ENCODE measurements at regions not wholly inside any gene's neighbourhood (a gene's known extent, or its start where the extent isn't known, plus 50 kb on each side); places are given as distances from the start of the nearest gene placed in this dataset.
"Not testable (repeated sequence)": the region's sequence is repeated elsewhere in the genome, so short reads cannot be mapped to it uniquely, and the experiment has no call there.

- H3K27me3 ChIP-seq: peaks cover 3% of the 10 kb centered on the region
- TF ChIP-seq CTCF (IDR thresholded peaks at IDR 0.05; ENCODE audit: low read depth, low read length): no peak
- H3K4me3 ChIP-seq: no peak overlapping the region
- H3K27ac ChIP-seq: no peak overlapping the region
- DNase-seq (ENCODE audit: low read depth in 1 of 2, low spot score in 1 of 2): no peak
- H3K9me3 ChIP-seq (ENCODE audit: low read depth): no peaks in the 10 kb centered on the region
- H3K4me1 ChIP-seq (ENCODE audit: low read depth): peaks cover 13% of the 10 kb centered on the region
- H3K36me3 ChIP-seq: no peaks in the 10 kb centered on the region
Measured at GRCh38 chr13:112158961-112159360, 92.0 kb downstream of the SOX1 start.

- no peak for TF ChIP-seq CTCF (IDR thresholded peaks at IDR 0.05; ENCODE audit: low read depth, low read length)
- no peaks in the 10 kb centered on the region for H3K36me3 ChIP-seq
- no peak overlapping the region for H3K27ac ChIP-seq
- no peak overlapping the region for H3K4me3 ChIP-seq
- no peaks in the 10 kb centered on the region for H3K9me3 ChIP-seq (ENCODE audit: low read depth)
- no peaks in the 10 kb centered on the region for H3K27me3 ChIP-seq
- H3K4me1 ChIP-seq (ENCODE audit: low read depth): peaks cover 13% of the 10 kb centered on the region
- no peak for DNase-seq (ENCODE audit: low read depth in 1 of 2, low spot score in 1 of 2)
Measured at GRCh38 chr13:112159575-112160547, 92.9 kb downstream of the SOX1 start.

- Histone ChIP-seq H3K9me3 (ENCODE audit: low read depth) (no peaks in the 10 kb centered on the region), H3K36me3 (no peaks in the 10 kb centered on the region), H3K27me3 (no peaks in the 10 kb centered on the region), H3K4me3 (no peak overlapping the region), H3K4me1 (ENCODE audit: low read depth) (peaks cover 13% of the 10 kb centered on the region), H3K27ac (no peak overlapping the region)
- TF ChIP-seq CTCF (IDR thresholded peaks at IDR 0.05; ENCODE audit: low read depth, low read length): no peak
- no peak for DNase-seq (ENCODE audit: low read depth in 1 of 2, low spot score in 1 of 2)
Measured at GRCh38 chr13:112160558-112160957, 93.6 kb downstream of the SOX1 start.

- Histone ChIP-seq H3K27me3 (no peaks in the 10 kb centered on the region), H3K4me3 (no peak overlapping the region), H3K36me3 (no peaks in the 10 kb centered on the region), H3K27ac (no peak overlapping the region), H3K4me1 (ENCODE audit: low read depth) (peaks cover 13% of the 10 kb centered on the region), H3K9me3 (ENCODE audit: low read depth) (no peaks in the 10 kb centered on the region)
- TF ChIP-seq CTCF (IDR thresholded peaks at IDR 0.05; ENCODE audit: low read depth, low read length): no peak
- DNase-seq (ENCODE audit: low read depth in 1 of 2, low spot score in 1 of 2): no peak
Measured at GRCh38 chr13:112161521-112162301, 94.8 kb downstream of the SOX1 start.

- not testable (repeated sequence) for DNase-seq (ENCODE audit: low read depth in 1 of 2, low spot score in 1 of 2); H3K4me3 ChIP-seq; H3K27me3 ChIP-seq; H3K36me3 ChIP-seq; H3K9me3 ChIP-seq (ENCODE audit: low read depth); H3K27ac ChIP-seq
- H3K4me1 ChIP-seq (ENCODE audit: low read depth): peaks cover 12% of the 10 kb centered on the region
Measured at GRCh38 chr13:112163691-112164660, 97.0 kb downstream of the SOX1 start.
